ENCODE measurements at regions not wholly inside any gene's neighbourhood (a gene's known extent, or its start where the extent isn't known, plus 50 kb on each side); places are given as distances from the start of the nearest gene placed in this dataset.

- no peak for DNase-seq (ENCODE audit: low spot score)
- TF ChIP-seq CTCF (IDR thresholded peaks at IDR 0.05; ENCODE audit: extremely low read depth, missing control alignments) = no peak
These were observed 490.8 kb downstream of the IGSF11 start for GRCh38 chr3:118543832-118544231.

- no peak for TF ChIP-seq CTCF (IDR thresholded peaks at IDR 0.05; ENCODE audit: extremely low read depth, missing control alignments)
- no peak for DNase-seq (ENCODE audit: low spot score)
These were observed 490.2 kb downstream of the IGSF11 start for GRCh38 chr3:118544458-118544857.

GRCh38 chr3:118548434-118548833 lies 486.2 kb downstream of the IGSF11 start:
- no peak for TF ChIP-seq CTCF (IDR thresholded peaks at IDR 0.05; ENCODE audit: extremely low read depth, missing control alignments)
- no peak for DNase-seq (ENCODE audit: low spot score)

GRCh38 chr3:118550122-118550521 lies 484.5 kb downstream of the IGSF11 start:
- DNase-seq (ENCODE audit: low spot score) = no peak
- no peak for TF ChIP-seq CTCF (IDR thresholded peaks at IDR 0.05; ENCODE audit: extremely low read depth, missing control alignments)

GRCh38 chr3:118550556-118550955 lies 484.1 kb downstream of the IGSF11 start:
- no peak for TF ChIP-seq CTCF (IDR thresholded peaks at IDR 0.05; ENCODE audit: extremely low read depth, missing control alignments)
- DNase-seq (ENCODE audit: low spot score) = no peak

- TF ChIP-seq CTCF (IDR thresholded peaks at IDR 0.05; ENCODE audit: extremely low read depth, missing control alignments) = no peak
- no peak for DNase-seq (ENCODE audit: low spot score)
These were observed 480.4 kb downstream of the IGSF11 start for GRCh38 chr3:118554148-118554838.

GRCh38 chr3:118556983-118557382 lies 477.7 kb downstream of the IGSF11 start:
- TF ChIP-seq CTCF (IDR thresholded peaks at IDR 0.05; ENCODE audit: extremely low read depth, missing control alignments) = no peak
- no peak for DNase-seq (ENCODE audit: low spot score)

Measured in GM20000 (cell line).